ENCODE measurements at regions not wholly inside any gene's neighbourhood (a gene's known extent, or its start where the extent isn't known, plus 50 kb on each side); places are given as distances from the start of the nearest gene placed in this dataset.
A peak's percentile ranks its signal among the peaks of the same experiment; 100 is the strongest.
"Not testable (repeated sequence)": the region's sequence is repeated elsewhere in the genome, so short reads cannot be mapped to it uniquely, and the experiment has no call there.

- DNase-seq = no peak
Measured at GRCh38 chr5:112534067-112534583, 115.0 kb upstream of the EPB41L4A start.

GRCh38 chr5:112534611-112535255, 115.7 kb upstream of the EPB41L4A start:
- no peak for DNase-seq

- DNase-seq = no peak
Measured at GRCh38 chr5:112535356-112535755, 116.3 kb upstream of the EPB41L4A start.

- DNase-seq = not testable (repeated sequence)
Measured at GRCh38 chr5:112544558-112544957, 125.5 kb upstream of the EPB41L4A start.

- no peak for DNase-seq
Measured at GRCh38 chr5:112546946-112547592, 128.0 kb upstream of the EPB41L4A start.

GRCh38 chr5:112548246-112548881, 129.3 kb upstream of the EPB41L4A start:
- no peak for DNase-seq

- DNase-seq = no peak
Measured at GRCh38 chr5:112549127-112549526, 130.1 kb upstream of the EPB41L4A start.

GRCh38 chr5:112549605-112550166, 130.6 kb upstream of the EPB41L4A start:
- DNase-seq = no peak

- peak; percentile 25 for DNase-seq
Measured at GRCh38 chr5:112551419-112552032, 132.4 kb upstream of the EPB41L4A start.

- DNase-seq = no peak
Measured at GRCh38 chr5:112552216-112552615, 133.1 kb upstream of the EPB41L4A start.

GRCh38 chr5:112552791-112553190, 133.7 kb upstream of the EPB41L4A start:
- DNase-seq = no peak

GRCh38 chr5:112554101-112554977, 135.3 kb upstream of the EPB41L4A start:
- no peak for DNase-seq

- no peak for DNase-seq
Measured at GRCh38 chr5:112555197-112555596, 136.1 kb upstream of the EPB41L4A start.

- DNase-seq = no peak
Measured at GRCh38 chr5:112555691-112556090, 136.6 kb upstream of the EPB41L4A start.

GRCh38 chr5:112559501-112559900, 140.4 kb upstream of the EPB41L4A start:
- DNase-seq = not testable (repeated sequence)

- DNase-seq = no peak
Measured at GRCh38 chr5:112560371-112560770, 141.3 kb upstream of the EPB41L4A start.

- DNase-seq = no peak
Measured at GRCh38 chr5:112563169-112563826, 144.2 kb upstream of the EPB41L4A start.

GRCh38 chr5:112566251-112566650, 147.2 kb upstream of the EPB41L4A start:
- DNase-seq = no peak

- DNase-seq = no peak
Measured at GRCh38 chr5:112569596-112569995, 150.5 kb upstream of the EPB41L4A start.

- DNase-seq = no peak
Measured at GRCh38 chr5:112570708-112571444, 151.8 kb upstream of the EPB41L4A start.

Data from right kidney (tissue), 1 donor.